GM21381 (cell line): ENCODE measurements at regions not wholly inside any gene's neighbourhood (a gene's known extent, or its start where the extent isn't known, plus 50 kb on each side); places are given as distances from the start of the nearest gene placed in this dataset.

ENCODE experiments used
- ATAC-seq: cut with Tn5 transposase; IDR thresholded peaks from one replicate; pipeline ENCODE4 v1.9.1; 2021; ENCODE audit warnings: mild to moderate bottlenecking, moderate library complexity; ENCODE audit not compliant: unreplicated experiment

DNA sequence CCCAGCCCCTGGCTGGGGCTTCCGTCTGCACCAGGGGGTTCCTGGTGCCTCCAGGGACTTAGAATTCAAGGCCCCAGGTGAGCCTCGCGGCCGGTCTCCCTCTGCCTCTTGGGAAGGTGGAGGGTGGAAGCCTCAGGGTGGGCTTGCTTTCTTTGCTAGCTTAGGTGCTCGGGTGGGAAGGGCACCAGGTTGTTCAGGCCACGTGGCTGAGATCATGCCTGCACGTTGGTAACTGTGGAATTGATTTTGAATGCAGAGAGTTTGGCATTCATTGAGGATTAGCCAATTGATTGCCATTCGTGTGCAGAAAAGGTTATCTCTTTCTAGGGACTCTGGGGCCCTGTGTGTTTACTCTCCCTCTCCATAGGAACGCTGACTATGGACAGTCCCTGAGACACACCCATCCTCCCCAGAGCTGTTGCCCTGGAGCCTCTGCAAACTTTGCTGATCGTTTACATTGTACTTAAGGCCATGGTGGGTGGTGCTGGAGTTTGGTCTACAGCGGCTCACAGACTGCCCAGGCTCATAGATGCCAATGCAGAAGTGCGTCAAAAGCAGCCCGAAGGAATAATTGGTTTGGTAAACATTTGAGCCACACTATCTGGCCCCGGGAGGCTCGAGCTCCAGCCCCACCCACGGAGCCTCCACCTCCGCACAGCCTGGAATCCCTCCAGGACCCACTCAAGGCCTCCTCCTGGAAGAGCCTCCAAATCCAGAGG, 1457.7 kb downstream of the BRD1 start:
- ATAC-seq, result no peak

DNA sequence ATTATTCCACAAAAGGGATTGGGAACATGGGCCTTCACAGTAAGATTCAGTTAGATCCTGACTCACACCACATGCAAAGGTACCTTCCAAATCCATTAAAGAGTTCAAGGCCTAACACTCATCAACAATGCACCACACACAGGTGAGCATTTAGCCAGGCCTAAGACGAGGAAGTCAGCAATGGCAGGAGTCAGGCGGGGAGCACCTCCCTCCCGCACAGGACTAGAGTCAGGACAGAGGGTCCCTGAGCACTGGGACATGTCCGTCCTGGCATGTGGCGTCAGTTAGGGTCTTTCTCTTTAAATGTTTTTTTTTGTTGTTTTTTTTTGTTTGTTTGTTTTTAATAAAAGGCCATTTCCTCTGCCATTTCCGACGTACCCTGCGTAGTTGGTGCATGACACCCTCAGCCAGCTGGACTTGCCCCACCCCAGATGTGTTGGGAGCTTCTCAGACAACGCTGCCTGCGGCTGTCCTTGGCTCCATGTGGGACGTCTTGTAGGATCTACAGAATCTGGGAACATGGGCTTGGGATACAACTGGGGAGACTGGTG, 1458.6 kb downstream of the BRD1 start:
- ATAC-seq, result no peak

DNA sequence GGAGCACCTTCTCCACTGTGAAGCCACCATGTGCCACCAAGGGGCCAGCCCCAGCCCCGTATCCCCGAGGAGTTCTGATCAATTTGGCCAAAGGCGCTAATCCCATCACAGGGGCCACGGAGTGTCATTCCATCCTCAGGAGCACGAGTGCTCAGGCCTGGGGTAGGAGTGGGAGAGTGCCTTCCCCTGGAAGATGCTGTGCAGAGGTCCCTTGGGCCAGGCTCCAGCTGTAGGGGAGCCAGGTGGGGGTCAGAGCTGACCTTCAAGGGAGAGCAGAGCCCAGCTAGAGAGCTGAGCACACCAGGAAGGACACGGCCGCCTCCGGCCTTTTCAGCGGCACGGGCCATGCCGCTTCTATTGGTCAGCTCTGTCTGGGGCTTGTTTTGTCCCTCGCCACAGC, 1459.9 kb downstream of the BRD1 start:
- no peak for ATAC-seq

DNA sequence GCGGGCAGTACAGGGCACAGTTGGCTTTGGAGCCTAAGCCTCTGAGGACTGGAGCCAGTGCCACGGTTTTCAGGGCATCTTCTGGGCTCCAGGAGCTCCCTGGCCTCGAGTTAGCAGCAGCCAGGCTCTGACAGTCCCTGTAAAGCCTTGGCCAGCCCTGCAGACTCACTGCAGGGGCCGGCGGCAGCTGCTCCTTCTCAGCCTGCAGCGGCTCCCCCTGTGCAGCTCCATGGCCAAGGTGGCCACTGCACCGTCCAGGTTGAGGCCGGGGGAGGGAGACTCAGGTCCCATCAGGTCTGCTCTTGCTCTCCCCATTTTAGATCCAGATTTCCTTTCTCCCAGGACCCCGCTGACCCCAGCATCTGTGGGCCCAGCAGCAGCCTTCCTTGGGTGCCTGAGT, 1461.1 kb downstream of the BRD1 start:
- ATAC-seq, result no peak

DNA sequence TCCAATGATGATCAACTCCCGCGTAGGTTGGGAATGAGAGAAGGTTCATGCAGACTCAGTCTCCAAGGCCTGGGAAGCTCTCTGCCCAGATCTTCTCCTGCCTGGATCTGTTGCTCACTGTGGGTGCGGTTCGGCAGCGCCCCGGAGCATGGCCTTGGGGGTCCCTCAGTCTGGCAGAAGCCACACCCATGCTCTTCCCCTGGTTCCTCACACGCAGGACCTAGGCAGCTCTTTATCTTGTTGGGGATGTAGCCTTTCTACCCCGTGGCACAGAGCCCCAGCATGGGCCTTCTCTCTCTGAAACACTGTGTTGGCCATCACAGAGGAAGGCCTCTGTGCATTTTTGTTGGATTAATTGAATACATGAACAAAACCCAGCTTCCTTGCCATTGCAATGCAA, 1461.6 kb downstream of the BRD1 start:
- ATAC-seq, result no peak

DNA sequence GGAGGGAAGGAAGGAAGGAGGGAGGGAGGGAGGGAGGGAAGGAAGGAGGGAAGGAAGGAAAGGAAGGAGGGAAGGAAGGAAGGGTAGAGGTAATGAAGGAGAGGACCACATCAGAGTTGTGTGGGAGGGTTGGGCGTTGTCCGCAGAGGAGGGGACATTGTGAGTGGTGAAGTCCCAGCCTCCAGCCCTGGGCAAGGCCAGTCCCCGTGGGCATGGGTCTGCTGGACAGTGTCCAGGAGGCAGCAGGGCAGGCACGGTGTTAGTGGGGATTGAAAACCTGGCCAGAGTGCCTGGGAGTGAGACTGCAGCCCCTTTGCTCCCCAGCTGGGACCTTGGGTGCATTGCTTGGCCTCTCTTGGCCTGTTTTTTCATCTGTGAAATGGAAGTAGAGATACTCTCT, 1462.3 kb downstream of the BRD1 start:
- no peak for ATAC-seq

DNA sequence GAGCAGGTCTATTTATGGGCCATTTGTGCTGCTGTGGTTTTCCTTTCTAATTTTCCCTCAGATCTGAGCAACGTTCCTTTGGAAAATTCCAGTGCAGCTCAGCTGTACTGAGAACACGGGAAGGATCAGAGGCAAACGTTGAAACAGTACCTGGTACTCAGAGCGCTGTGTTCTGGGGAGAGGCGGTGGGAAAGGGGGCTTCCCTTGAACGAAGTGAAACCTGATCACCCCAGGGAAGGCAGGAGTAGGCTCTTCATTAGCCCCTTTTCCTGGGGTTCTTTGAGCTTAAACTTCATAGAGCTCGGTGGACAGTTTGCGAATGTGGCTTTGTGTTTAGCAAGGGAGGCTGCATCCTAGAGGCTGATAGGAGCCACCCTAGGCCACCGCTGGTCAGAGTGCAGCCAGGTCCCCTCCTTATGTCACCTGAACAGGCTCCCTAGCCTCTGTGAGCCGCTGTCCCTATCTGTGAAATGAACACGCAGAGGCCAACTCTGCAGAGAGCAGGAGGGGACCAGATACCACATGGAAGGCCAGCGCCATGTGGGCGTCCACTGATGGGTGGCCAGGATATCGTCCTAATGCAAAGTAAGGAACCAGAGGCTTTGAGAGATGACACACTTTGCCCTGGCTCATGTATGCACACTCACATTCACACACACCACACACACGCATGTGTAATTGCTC, 1464.8 kb downstream of the BRD1 start:
- ATAC-seq, result no peak

DNA sequence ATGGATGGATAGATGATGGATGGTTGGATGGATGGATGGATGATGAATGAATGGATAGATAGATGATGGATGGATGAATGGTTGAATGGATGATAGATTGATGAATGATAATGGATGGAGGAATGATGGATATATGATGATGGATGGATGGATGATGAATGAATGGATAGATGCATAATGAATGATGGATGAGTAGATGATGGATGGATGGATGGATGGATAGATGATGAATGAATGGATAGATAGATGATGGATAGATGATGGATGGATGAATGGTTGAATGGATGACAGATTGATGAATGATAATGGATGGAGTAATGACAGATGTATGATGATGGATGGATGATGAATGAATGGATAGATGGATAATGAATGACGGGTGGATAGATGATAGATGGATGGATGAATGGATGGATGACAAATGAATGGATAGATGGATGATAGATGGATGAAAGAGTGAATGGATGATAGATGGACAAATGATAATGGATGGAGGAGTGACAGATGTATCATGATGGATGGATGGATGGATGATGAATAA, 1466.5 kb downstream of the BRD1 start:
- no peak for ATAC-seq

DNA sequence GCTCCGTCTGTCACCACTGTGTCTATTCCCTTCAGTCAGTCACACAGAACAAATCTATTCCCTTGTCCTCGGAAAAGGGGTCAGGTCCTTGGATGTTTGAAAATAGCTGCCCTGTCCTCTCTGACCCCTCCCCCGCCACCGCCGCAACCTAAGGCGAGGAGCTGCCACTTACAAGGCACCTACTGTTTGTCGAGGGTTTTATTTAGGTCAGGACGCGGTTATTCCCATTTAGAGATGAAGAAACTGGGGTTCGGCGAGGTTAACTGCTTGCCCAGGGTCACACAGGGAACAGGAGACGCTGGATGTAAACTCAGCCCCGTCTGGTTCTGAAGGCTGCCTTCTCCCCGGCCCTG, 1468.1 kb downstream of the BRD1 start:
- ATAC-seq, result no peak

DNA sequence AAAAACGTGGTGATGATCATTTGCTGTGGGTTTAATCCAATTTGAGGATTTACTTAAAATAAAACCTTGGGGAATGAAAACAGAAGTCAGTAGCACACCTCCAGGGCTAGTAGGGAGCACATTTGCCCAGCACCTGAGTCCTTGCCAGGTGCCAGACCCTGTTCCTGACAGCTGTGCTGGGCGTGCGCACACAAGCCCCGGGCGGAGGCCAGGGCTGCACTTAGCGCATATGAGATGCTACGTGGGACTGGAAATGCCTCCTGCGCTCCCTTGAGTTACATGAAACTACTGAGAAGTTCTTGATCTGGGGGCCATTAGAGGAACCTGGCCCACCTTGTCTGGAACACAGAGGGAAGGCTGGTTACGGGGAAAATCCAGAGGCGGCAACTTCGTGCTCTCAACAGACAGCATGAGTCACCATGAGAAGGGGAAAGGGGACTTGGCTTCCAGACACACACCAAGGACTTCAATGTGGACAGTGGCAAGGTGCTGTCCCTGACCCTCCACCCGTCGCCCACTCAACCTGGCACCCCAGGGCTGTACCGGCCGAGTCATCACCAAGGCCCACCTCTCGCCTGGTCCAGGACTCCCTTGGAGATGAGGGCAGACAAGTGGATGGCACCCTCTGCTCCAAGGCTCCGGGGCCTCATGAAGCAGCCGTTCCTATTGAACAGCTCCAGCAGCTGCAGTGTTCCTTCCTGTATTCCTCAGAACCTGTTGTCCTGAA, 1468.6 kb downstream of the BRD1 start:
- no peak for ATAC-seq

DNA sequence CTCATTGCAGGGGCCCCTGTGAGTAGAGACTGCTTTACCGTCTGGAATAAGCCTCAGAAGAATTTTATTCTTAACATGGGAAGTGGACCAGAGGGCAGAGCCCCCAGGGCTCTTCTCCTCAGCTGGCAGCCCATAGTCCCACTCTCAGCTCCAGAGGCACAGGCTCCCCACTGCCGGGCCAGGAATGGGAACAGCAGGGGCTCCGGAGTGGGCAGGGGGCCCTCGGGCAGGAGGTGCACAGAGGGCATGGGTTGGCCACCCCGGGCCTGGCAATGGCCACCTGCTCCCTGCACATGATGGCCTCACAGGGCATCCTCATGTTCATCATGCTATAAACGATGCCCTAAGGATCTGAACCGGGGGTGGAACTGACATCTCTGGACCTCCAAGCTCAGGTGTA, 1469.7 kb downstream of the BRD1 start:
- ATAC-seq, result no peak

DNA sequence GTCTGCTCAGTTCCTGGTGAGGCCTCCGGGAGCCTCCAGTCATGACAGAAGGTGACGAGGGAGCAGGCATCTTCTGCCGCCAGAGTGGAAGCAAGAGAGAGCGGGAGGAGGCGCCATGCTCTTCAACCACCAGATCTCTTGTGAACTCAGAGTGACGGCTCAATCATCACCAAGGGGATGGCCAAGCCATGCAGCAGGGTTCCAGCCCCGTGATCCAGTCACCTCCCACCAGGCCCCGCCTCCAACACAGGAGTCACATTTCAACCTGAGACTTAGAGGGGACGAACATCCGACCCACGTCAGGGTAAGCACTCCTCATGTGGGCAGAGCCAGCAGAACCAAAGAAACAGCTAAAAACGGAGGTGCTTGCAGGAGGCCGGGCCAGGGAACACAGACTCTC, 1470.5 kb downstream of the BRD1 start:
- no peak for ATAC-seq

DNA sequence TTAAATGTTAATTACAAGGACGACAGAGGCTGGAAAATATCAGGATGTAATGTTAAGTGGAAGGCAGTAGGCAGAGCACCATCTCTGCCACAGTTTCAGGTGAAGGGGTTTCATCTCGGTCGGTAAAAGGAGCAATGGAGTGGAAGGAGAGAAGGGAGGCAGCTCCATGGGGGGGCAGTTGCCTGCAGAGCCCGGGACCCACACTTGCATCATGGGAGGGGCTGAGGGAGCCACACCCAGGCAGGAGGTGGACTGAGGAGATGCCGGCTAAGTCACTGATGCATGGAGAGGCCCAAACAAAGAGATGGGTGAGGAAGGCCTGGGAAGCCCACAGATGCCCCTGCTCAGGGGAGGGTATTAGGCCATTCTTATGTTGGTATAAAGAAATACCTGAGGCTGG, 1470.9 kb downstream of the BRD1 start:
- ATAC-seq, result no peak

DNA sequence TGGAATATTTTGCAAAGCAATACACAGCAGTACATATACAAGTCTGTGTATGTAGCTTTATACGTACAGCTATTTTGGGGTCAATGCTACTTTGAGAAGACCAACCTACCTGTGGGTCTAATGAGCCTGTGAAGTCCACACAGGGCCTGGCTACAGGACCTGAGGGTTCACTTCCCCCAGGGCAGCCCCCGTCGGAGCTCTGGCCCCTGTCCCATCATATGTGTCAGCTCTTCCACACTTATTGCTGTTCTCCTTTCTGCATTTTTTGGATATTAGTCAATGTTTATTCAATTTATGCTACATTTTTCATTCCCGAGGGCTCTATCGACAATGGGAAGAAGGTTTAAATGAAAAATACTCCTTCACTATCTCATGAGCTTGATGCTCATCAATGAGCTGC, 1473.6 kb downstream of the BRD1 start:
- ATAC-seq, result no peak

DNA sequence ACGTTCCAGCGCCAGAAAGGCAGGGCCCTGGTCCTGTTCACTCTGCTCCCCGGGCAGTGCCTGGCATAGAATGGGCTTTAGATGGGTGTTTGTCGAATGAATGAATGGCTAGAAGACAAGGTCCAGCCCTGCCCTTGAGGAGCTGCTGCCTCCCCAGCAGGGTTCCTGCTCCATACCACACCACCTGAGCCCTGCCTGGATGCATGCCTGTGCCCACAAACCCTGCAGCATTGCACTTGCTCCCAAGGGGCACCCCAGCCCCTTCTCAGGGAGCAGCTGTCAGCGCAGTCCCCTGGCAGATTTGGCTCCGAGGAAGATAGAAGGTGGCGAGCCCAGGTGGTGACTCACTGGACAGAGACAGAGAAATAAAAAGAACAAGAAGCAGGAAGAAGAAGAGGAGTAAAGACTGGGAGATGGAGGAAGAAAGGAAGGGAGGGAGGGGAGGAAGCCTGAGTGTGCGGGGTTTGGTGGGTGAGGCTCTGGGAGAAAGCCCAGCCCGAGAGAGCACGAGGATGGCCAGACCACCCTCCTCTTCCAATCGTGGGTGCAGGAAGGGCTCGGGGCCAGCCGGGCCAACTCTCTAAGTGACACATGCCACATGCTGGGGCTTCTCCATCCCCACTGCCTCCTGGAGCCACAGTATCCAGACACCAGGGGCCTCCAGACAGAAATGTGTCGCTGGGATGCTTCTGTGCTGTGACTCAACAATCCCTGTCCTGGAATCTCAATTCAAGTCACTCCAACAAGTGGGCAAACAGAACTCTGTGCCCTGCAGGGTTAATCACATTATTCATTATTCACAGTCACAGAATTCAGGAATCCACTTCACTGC, 1474.3 kb downstream of the BRD1 start:
- no peak for ATAC-seq

DNA sequence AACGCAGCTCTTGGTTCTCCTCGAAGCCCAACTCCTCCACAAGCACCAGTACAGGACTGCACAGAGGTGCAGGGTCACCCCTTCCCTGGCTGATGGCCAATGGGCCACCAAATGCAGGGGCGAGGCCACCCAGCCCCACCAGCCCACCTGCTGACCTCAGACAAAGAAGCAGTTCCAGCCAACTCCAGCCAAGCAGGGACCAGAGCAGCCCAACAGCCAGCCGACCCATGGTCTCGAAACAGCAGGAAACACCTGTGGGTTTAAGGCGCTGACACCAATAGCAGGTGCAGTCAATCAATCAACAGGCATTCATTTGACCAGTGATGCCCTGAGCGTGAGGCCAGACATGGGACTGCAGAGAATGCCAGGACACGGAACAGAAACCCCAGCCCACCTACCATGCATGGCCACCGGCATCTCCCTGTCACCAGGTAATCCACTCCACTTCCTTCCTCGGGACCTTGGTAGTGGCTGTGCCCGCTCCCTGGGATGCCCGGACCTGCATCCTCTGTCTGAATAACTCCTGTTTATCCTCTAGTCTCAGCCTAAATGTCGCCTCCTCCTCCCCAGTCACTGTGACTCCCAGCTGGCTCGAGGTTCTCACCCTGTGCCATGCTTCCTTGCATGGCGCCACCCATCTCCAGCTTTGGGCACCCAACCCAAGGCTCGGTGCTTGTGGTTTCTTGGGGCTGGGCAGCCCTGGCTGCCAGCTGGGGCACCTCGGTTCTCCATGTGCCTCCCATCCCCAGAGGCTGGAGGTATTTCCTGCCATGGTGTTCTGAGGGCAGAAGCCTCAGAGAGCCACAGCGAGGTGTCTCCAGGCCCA, 1475.4 kb downstream of the BRD1 start:
- no peak for ATAC-seq

DNA sequence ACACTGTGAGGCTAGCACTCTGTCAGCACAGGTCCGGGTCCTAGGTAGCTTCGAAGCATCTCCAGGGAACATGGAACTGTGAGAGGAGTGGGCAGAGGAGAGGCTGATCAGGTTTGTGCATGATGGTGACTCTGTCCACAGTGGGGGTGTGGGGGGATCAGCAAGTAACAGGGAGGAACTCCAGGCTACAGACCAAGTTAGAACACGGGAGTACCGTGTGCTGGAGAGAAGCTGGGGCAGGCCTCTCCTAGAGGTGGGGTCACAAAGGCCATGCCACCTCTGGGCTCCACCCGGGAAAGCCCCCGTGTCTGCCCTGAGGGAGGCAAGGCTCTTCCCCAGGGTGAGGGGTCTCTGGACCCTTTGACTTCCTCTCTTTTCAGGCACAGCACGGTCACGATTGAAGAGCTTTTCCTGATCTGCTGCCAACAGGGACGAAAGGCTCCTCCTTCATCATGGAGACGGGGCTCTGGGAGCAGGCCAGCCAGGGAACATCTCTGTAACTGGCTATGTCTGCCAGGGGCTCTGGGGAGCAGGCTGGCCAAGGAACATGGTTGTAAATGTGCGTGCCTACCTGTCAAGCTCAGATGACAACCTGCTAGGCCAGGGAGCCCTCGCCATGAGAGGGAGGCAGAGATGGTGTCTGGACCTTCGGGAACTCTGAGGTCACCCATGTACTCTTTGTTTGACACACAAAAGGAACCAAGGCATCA, 1476.1 kb downstream of the BRD1 start:
- ATAC-seq, result no peak

DNA sequence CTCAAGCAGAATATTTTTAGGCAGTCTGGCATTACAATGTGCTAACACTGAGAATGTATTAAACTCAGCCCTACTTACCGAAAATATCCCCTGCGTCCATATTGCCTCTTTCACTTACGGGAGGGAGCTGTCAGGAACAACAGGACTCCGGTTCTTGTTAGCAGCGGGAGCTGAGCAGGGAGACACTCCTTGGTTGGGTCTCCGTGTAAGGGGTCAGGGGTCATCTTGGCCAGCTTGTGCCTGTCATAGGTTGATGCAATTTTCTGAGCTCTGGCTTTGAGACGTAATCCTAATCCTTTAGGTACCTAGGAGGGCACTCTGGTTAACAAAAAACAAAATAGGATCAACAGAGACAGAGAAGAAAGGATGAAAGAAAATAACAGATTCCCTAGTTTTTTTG, 1477.2 kb downstream of the BRD1 start:
- ATAC-seq, result no peak

DNA sequence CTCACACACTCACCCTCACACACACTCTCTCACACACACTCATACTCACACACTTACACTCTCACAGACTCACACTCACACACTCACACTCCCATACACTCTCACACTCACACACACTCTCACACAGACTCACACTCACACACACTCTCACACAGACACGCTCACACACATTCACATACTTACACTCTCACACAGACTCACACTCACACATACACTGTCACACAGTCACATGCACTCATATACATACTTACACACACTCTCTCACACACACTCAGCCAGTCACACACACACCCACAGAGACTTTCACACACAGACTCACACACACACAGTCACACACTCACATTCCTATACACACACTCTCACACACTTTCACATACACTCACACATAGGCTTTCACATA, 1478.8 kb downstream of the BRD1 start:
- ATAC-seq, result no peak
